ENCODE measurements at regions not wholly inside any gene's neighbourhood (a gene's known extent, or its start where the extent isn't known, plus 50 kb on each side); places are given as distances from the start of the nearest gene placed in this dataset.

DNA sequence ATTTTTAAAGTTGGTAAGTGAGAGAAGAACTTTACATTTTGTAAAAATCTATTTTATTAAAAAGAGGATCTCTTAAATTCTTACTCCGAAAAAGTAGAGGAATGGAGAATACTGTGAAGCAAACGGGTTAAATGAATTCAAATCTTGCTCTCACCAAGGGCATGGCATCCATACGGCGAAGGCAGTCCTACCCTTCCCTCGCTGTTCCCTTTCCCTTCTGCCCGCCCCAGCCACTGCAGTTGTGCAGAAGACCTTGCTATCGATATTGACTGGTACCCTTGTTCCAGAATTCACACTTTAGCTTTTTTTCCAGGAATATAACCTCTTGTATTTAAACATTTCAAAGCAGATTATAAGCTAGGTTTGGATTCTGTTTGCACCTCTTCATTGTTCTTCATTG is 239.5 kb downstream of the ZPLD1 start (continued):
- TF ChIP-seq, protein P1, sequence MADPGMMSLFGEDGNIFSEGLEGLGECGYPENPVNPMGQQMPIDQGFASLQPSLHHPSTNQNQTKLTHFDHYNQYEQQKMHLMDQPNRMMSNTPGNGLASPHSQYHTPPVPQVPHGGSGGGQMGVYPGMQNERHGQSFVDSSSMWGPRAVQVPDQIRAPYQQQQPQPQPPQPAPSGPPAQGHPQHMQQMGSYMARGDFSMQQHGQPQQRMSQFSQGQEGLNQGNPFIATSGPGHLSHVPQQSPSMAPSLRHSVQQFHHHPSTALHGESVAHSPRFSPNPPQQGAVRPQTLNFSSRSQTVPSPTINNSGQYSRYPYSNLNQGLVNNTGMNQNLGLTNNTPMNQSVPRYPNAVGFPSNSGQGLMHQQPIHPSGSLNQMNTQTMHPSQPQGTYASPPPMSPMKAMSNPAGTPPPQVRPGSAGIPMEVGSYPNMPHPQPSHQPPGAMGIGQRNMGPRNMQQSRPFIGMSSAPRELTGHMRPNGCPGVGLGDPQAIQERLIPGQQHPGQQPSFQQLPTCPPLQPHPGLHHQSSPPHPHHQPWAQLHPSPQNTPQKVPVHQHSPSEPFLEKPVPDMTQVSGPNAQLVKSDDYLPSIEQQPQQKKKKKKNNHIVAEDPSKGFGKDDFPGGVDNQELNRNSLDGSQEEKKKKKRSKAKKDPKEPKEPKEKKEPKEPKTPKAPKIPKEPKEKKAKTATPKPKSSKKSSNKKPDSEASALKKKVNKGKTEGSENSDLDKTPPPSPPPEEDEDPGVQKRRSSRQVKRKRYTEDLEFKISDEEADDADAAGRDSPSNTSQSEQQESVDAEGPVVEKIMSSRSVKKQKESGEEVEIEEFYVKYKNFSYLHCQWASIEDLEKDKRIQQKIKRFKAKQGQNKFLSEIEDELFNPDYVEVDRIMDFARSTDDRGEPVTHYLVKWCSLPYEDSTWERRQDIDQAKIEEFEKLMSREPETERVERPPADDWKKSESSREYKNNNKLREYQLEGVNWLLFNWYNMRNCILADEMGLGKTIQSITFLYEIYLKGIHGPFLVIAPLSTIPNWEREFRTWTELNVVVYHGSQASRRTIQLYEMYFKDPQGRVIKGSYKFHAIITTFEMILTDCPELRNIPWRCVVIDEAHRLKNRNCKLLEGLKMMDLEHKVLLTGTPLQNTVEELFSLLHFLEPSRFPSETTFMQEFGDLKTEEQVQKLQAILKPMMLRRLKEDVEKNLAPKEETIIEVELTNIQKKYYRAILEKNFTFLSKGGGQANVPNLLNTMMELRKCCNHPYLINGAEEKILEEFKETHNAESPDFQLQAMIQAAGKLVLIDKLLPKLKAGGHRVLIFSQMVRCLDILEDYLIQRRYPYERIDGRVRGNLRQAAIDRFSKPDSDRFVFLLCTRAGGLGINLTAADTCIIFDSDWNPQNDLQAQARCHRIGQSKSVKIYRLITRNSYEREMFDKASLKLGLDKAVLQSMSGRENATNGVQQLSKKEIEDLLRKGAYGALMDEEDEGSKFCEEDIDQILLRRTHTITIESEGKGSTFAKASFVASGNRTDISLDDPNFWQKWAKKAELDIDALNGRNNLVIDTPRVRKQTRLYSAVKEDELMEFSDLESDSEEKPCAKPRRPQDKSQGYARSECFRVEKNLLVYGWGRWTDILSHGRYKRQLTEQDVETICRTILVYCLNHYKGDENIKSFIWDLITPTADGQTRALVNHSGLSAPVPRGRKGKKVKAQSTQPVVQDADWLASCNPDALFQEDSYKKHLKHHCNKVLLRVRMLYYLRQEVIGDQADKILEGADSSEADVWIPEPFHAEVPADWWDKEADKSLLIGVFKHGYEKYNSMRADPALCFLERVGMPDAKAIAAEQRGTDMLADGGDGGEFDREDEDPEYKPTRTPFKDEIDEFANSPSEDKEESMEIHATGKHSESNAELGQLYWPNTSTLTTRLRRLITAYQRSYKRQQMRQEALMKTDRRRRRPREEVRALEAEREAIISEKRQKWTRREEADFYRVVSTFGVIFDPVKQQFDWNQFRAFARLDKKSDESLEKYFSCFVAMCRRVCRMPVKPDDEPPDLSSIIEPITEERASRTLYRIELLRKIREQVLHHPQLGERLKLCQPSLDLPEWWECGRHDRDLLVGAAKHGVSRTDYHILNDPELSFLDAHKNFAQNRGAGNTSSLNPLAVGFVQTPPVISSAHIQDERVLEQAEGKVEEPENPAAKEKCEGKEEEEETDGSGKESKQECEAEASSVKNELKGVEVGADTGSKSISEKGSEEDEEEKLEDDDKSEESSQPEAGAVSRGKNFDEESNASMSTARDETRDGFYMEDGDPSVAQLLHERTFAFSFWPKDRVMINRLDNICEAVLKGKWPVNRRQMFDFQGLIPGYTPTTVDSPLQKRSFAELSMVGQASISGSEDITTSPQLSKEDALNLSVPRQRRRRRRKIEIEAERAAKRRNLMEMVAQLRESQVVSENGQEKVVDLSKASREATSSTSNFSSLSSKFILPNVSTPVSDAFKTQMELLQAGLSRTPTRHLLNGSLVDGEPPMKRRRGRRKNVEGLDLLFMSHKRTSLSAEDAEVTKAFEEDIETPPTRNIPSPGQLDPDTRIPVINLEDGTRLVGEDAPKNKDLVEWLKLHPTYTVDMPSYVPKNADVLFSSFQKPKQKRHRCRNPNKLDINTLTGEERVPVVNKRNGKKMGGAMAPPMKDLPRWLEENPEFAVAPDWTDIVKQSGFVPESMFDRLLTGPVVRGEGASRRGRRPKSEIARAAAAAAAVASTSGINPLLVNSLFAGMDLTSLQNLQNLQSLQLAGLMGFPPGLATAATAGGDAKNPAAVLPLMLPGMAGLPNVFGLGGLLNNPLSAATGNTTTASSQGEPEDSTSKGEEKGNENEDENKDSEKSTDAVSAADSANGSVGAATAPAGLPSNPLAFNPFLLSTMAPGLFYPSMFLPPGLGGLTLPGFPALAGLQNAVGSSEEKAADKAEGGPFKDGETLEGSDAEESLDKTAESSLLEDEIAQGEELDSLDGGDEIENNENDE (IDR thresholded peaks at IDR 0.05; ENCODE audit: insufficient replicate concordance, low read length) = no peak
- no peak for TF ChIP-seq SUZ12 (IDR thresholded peaks at IDR 0.05; ENCODE audit: low read length)
- TF ChIP-seq POU5F1 (IDR thresholded peaks at IDR 0.05; ENCODE audit: low read depth, low read length) = no peak
- TF ChIP-seq RBBP5 (IDR thresholded peaks at IDR 0.05; ENCODE audit: borderline replicate concordance, low read depth, low read length) = no peak
- TF ChIP-seq EGR1 (IDR thresholded peaks at IDR 0.05; ENCODE audit: borderline replicate concordance, low read depth, low read length) = no peak
- TF ChIP-seq, protein P2, sequence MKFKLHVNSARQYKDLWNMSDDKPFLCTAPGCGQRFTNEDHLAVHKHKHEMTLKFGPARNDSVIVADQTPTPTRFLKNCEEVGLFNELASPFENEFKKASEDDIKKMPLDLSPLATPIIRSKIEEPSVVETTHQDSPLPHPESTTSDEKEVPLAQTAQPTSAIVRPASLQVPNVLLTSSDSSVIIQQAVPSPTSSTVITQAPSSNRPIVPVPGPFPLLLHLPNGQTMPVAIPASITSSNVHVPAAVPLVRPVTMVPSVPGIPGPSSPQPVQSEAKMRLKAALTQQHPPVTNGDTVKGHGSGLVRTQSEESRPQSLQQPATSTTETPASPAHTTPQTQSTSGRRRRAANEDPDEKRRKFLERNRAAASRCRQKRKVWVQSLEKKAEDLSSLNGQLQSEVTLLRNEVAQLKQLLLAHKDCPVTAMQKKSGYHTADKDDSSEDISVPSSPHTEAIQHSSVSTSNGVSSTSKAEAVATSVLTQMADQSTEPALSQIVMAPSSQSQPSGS (IDR thresholded peaks at IDR 0.05; ENCODE audit: low read length) = no peak
- TF ChIP-seq CBX5 (IDR thresholded peaks at IDR 0.05; ENCODE audit: low read depth, low read length) = no peak
- TF ChIP-seq TBP (IDR thresholded peaks at IDR 0.05; ENCODE audit: low read depth, low read length) = no peak
- TF ChIP-seq EZH2 (IDR thresholded peaks at IDR 0.05; ENCODE audit: low read depth, low read length, severe bottlenecking) = no peak
- TF ChIP-seq MAFK (IDR thresholded peaks at IDR 0.05; ENCODE audit: low read depth, low read length) = no peak
